GM21619 (cell line): ENCODE measurements at regions not wholly inside any gene's neighbourhood (a gene's known extent, or its start where the extent isn't known, plus 50 kb on each side); places are given as distances from the start of the nearest gene placed in this dataset.

Source experiments
- ATAC-seq: cut with Tn5 transposase; IDR thresholded peaks from one replicate; pipeline ENCODE4 v1.9.1; 2021; ENCODE audit not compliant: unreplicated experiment

- ATAC-seq: no peak
Observed at GRCh38 chr15:98381446-98381845, 266.9 kb upstream of the IGF1R start.

GRCh38 chr15:98382139-98382538 is 266.2 kb upstream of the IGF1R start:
- ATAC-seq: no peak

GRCh38 chr15:98383571-98383970 is 264.8 kb upstream of the IGF1R start:
- no peak for ATAC-seq

- no peak for ATAC-seq
Observed at GRCh38 chr15:98384328-98385029, 263.9 kb upstream of the IGF1R start.

- no peak for ATAC-seq
Observed at GRCh38 chr15:98385752-98386381, 262.5 kb upstream of the IGF1R start.

- no peak for ATAC-seq
Observed at GRCh38 chr15:98386561-98386960, 261.8 kb upstream of the IGF1R start.

- ATAC-seq: no peak
Observed at GRCh38 chr15:98387866-98388265, 260.5 kb upstream of the IGF1R start.

GRCh38 chr15:98390946-98391530 is 257.3 kb upstream of the IGF1R start:
- no peak for ATAC-seq

- ATAC-seq: no peak
Observed at GRCh38 chr15:98391568-98391967, 256.8 kb upstream of the IGF1R start.

GRCh38 chr15:98393471-98393870 is 254.9 kb upstream of the IGF1R start:
- no peak for ATAC-seq

GRCh38 chr15:98394546-98394945 is 253.8 kb upstream of the IGF1R start:
- ATAC-seq: no peak

GRCh38 chr15:98395974-98396610 is 252.2 kb upstream of the IGF1R start:
- no peak for ATAC-seq

GRCh38 chr15:98397419-98397818 is 250.9 kb upstream of the IGF1R start:
- no peak for ATAC-seq

- no peak for ATAC-seq
Observed at GRCh38 chr15:98398056-98398455, 250.3 kb upstream of the IGF1R start.

GRCh38 chr15:98398886-98399285 is 249.5 kb upstream of the IGF1R start:
- no peak for ATAC-seq

GRCh38 chr15:98400120-98400519 is 248.2 kb upstream of the IGF1R start:
- no peak for ATAC-seq

GRCh38 chr15:98401029-98401428 is 247.3 kb upstream of the IGF1R start:
- no peak for ATAC-seq

- ATAC-seq: no peak
Observed at GRCh38 chr15:98402486-98402885, 245.9 kb upstream of the IGF1R start.

GRCh38 chr15:98403169-98403568 is 245.2 kb upstream of the IGF1R start:
- no peak for ATAC-seq

- ATAC-seq: no peak
Observed at GRCh38 chr15:98403569-98403968, 244.8 kb upstream of the IGF1R start.

GRCh38 chr15:98405013-98405412 is 243.3 kb upstream of the IGF1R start:
- ATAC-seq: no peak

- no peak for ATAC-seq
Observed at GRCh38 chr15:98408231-98408630, 240.1 kb upstream of the IGF1R start.
